CD4-positive, alpha-beta T cell (primary cell): ENCODE measurements at regions not wholly inside any gene's neighbourhood (a gene's known extent, or its start where the extent isn't known, plus 50 kb on each side); places are given as distances from the start of the nearest gene placed in this dataset.

Experiments
- ATAC-seq: fragments of 200-7000 bp; cut with Tn5 transposase; one replicate; pipeline ENCODE4 v1.10.0; 2022; ENCODE audit warnings: mild to moderate bottlenecking; ENCODE audit not compliant: poor library complexity
- CTCF ChIA-PET: fragments of 350-600 bp; sonication (Branson Sonifier 250); formaldehyde crosslinking; loops from one replicate; lab custom pipeline; 2021; ENCODE audit warnings: antibody characterized with exemption, inconsistent platforms; lab: Charles Lee
- POLR2A ChIA-PET: fragments of 350-600 bp; sonication (Branson Sonifier 250); formaldehyde crosslinking; loops from one replicate; lab custom pipeline; 2021; ENCODE audit warnings: antibody characterized with exemption, inconsistent platforms; lab: Charles Lee
- DNase-seq, 14 experiments: peaks; one replicate each; pipeline ENCODE4 v3.0.0-alpha.2; 2013 to 2020; ENCODE audit warnings: mixed read lengths in 2 of 14
- H3K27ac ChIP-seq, 2 donors: one replicate each; pipeline versions ENCODE4 v1.5.1 to v1.7.0; 2013; ENCODE audit warnings: low read length in 2 of 2, low read depth in 1 of 2, mild to moderate bottlenecking in 1 of 2
- H3K27me3 ChIP-seq, 2 experiments: 1 replicate in 1 of 2; 2 replicates in 1 of 2; pipeline versions ENCODE4 v1.6.1 to v1.7.0; 2013; ENCODE audit warnings: low read length in 2 of 2, control low read depth in 1 of 2, mild to moderate bottlenecking in 1 of 2, moderate library complexity in 1 of 2; ENCODE audit not compliant: insufficient read depth in 2 of 2, control insufficient read depth in 1 of 2
- H3K36me3 ChIP-seq: one replicate; pipeline ENCODE4 v1.6.1; 2013; ENCODE audit warnings: low read length, control low read depth; ENCODE audit not compliant: insufficient read depth
- H3K4me1 ChIP-seq: one replicate; pipeline ENCODE4 v1.6.1; 2013; ENCODE audit warnings: low read length, control low read depth; ENCODE audit not compliant: insufficient read depth
- H3K4me3 ChIP-seq: one replicate; pipeline ENCODE4 v1.5.1; 2013; ENCODE audit warnings: mild to moderate bottlenecking, low read length, moderate library complexity
- H3K9me3 ChIP-seq, 2 experiments: 1 replicate in 1 of 2; 2 replicates in 1 of 2; pipeline versions ENCODE4 v1.6.1 to v1.7.0; 2013; ENCODE audit warnings: low read length in 2 of 2, mild to moderate bottlenecking in 2 of 2, control low read depth in 1 of 2, moderate library complexity in 1 of 2; ENCODE audit not compliant: control insufficient read depth in 1 of 2, insufficient read depth in 1 of 2
- H3K27ac Mint-ChIP-seq: one replicate; pipeline ENCODE4 v1.8.0; 2020; ENCODE audit warnings: mixed read lengths
- H3K27me3 Mint-ChIP-seq: one replicate; pipeline ENCODE4 v1.8.0; 2021; ENCODE audit warnings: mixed read lengths
- H3K36me3 Mint-ChIP-seq: one replicate; pipeline ENCODE4 v1.8.0; 2021; ENCODE audit warnings: low read depth, mixed read lengths
- H3K4me1 Mint-ChIP-seq: one replicate; pipeline ENCODE4 v1.8.0; 2021; ENCODE audit warnings: low read depth, mixed read lengths
- H3K4me3 Mint-ChIP-seq: one replicate; pipeline ENCODE4 v1.8.0; 2020; ENCODE audit warnings: mild to moderate bottlenecking, mixed read lengths
- H3K9me3 Mint-ChIP-seq: one replicate; pipeline ENCODE4 v1.8.0; 2020; ENCODE audit warnings: mixed read lengths
- CTCF ChIP-seq: fragments of 200-600 bp; IDR thresholded peaks from one replicate; pipeline ENCODE4 v1.8.0; 2022; ENCODE audit warnings: antibody characterized with exemption, mild to moderate bottlenecking
- intact Hi-C, 2 experiments: fragments of 100-400 bp; cut with DNase I in 1 of 2; cut with micrococcal nuclease in 1 of 2; formaldehyde crosslinking; loops; one replicate each; pipeline versions ENCODE4 v1.15.1 to v1.9.0; 2023 to 2025; cut with DNase I, micrococcal nuclease

- Mint-ChIP-seq H3K36me3 (no peaks in the 10 kb centered on the region), H3K9me3 (peaks cover 9% of the 10 kb centered on the region), H3K4me3 (no peak overlapping the region), H3K4me1 (no peaks in the 10 kb centered on the region), H3K27ac (no peak overlapping the region), H3K27me3 (peaks cover 9% of the 10 kb centered on the region)
- no peak overlapping the region for H3K4me3 ChIP-seq
- no peak for TF ChIP-seq CTCF
- no peaks in the 10 kb centered on the region for H3K27me3 ChIP-seq
- ChIA-PET POLR2A (no interaction called here), CTCF (no interaction called here)
- H3K27ac ChIP-seq: no peak overlapping the region
- no peaks in the 10 kb centered on the region for H3K9me3 ChIP-seq
- DNase-seq (no peak), ATAC-seq (no peak)
- intact Hi-C loops: no loop called here
- H3K4me1 ChIP-seq: no peaks in the 10 kb centered on the region
- H3K36me3 ChIP-seq: no peaks in the 10 kb centered on the region
Observed at GRCh38 chr18:22015156-22015555, 154.2 kb upstream of the GATA6 start.

- no peaks in the 10 kb centered on the region for H3K36me3 Mint-ChIP-seq
- peaks cover 5% of the 10 kb centered on the region for H3K9me3 Mint-ChIP-seq
- H3K27me3 Mint-ChIP-seq: peaks cover 9% of the 10 kb centered on the region
- no peak overlapping the region for H3K27ac ChIP-seq
- CTCF ChIA-PET: no interaction called here
- H3K27me3 ChIP-seq: no peaks in the 10 kb centered on the region
- H3K4me1 ChIP-seq: no peaks in the 10 kb centered on the region
- no peak for TF ChIP-seq CTCF
- no peak overlapping the region for H3K4me3 Mint-ChIP-seq
- no peak overlapping the region for H3K27ac Mint-ChIP-seq
- POLR2A ChIA-PET: no interaction called here
- H3K36me3 ChIP-seq: no peaks in the 10 kb centered on the region
- intact Hi-C loops: no loop called here
- ATAC-seq: no peak
- no peak overlapping the region for H3K4me3 ChIP-seq
- DNase-seq: no peak
- H3K4me1 Mint-ChIP-seq: no peaks in the 10 kb centered on the region
- no peaks in the 10 kb centered on the region for H3K9me3 ChIP-seq
Observed at GRCh38 chr18:22018366-22018765, 151.0 kb upstream of the GATA6 start.

- H3K36me3 Mint-ChIP-seq: no peaks in the 10 kb centered on the region
Observed at GRCh38 chr18:22019193-22019592, 150.2 kb upstream of the GATA6 start.

More at GRCh38 chr18:22019193-22019592, 150.2 kb upstream of the GATA6 start:
- no peak overlapping the region for H3K4me3 Mint-ChIP-seq
- no peak for TF ChIP-seq CTCF
- peaks cover under 1% of the 10 kb centered on the region for H3K9me3 Mint-ChIP-seq
- DNase-seq (no peak), ATAC-seq (no peak)
- H3K27ac ChIP-seq: no peak overlapping the region
- H3K4me1 ChIP-seq: no peaks in the 10 kb centered on the region
- H3K27ac Mint-ChIP-seq: no peak overlapping the region
- H3K4me1 Mint-ChIP-seq: no peaks in the 10 kb centered on the region
- intact Hi-C loops: no loop called here
- H3K27me3 ChIP-seq: no peaks in the 10 kb centered on the region
- H3K36me3 ChIP-seq: no peaks in the 10 kb centered on the region
- ChIA-PET POLR2A (no interaction called here), CTCF (no interaction called here)
- peaks cover 9% of the 10 kb centered on the region for H3K27me3 Mint-ChIP-seq
- no peak overlapping the region for H3K4me3 ChIP-seq
- no peaks in the 10 kb centered on the region for H3K9me3 ChIP-seq
